Stimulated activated CD4-positive, alpha-beta T cell treated with anti-CD3 and anti-CD28 coated beads, TNF-alpha, amount 100 ng/mL, for 1 hour (primary cell): ENCODE measurements at regions not wholly inside any gene's neighbourhood (a gene's known extent, or its start where the extent isn't known, plus 50 kb on each side); places are given as distances from the start of the nearest gene placed in this dataset.

ENCODE experiments used
- DNase-seq, 3 donors: peaks; one replicate each; pipeline ENCODE4 v3.0.0-alpha.2; 2020; ENCODE audit warnings: low read depth in 3 of 3, low spot score in 1 of 3

DNA sequence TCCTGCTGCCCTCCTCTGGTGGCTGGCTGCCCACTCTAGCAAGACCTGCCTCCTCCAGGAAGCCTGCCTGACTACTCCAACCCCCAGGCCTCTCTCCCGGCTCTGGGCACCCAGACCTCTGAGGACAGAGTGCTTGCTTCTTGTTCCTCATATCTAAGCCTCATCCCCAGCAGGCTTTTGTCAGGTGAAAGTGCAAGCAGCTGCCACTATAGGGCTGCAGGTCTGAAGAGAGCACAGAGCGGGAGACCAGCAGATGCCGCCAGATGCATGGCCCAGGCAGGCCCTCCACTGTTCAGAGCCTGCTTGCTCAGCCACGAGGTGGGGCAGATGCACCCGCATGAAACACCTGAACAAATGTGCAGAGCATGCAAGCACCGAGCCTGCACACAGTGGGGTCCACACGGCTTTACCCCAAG lies 73.0 kb downstream of the SERPINA3 start:
- no peak for DNase-seq

DNA sequence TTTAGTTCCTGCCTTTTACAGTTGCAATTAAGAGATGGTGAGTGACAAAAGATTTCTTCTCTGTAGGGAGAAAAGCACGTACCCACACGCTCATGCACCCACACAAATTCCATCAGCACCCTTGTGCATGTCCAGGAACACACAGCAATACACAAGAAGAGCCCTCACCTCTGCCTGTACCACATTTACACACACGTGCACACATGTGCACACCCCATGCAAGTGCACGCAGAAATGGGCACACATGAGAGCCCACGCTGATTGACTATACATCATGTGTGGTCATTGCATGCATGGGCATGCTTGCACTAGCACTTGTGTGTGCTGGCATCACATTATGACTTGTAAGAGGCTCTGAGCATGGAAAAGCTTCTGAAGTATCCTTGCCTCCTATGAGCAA lies 70.5 kb downstream of the SERPINA3 start:
- no peak for DNase-seq

DNA sequence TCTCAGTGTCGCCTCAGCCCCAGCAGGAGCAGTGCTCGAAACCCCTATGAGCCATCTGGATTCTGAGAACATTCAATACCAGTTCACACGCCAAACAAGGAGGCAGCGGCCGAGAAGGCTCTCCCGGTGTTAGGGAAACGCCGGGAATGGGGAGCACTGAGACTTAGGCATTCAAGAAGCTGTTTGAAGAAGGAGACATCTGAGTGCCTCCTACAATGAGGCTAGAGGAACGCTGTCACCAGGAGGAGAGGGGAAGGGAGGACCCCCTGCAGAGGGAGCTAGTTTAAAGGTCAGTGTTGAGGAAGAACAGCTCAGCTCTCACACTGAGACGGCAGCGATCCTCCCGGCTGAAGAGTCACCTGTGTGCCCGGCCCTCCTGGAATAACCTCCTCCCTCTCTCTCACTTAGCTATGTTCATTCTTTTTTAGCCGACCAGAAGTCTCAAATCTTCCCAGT lies 69.9 kb downstream of the SERPINA3 start:
- no peak for DNase-seq

DNA sequence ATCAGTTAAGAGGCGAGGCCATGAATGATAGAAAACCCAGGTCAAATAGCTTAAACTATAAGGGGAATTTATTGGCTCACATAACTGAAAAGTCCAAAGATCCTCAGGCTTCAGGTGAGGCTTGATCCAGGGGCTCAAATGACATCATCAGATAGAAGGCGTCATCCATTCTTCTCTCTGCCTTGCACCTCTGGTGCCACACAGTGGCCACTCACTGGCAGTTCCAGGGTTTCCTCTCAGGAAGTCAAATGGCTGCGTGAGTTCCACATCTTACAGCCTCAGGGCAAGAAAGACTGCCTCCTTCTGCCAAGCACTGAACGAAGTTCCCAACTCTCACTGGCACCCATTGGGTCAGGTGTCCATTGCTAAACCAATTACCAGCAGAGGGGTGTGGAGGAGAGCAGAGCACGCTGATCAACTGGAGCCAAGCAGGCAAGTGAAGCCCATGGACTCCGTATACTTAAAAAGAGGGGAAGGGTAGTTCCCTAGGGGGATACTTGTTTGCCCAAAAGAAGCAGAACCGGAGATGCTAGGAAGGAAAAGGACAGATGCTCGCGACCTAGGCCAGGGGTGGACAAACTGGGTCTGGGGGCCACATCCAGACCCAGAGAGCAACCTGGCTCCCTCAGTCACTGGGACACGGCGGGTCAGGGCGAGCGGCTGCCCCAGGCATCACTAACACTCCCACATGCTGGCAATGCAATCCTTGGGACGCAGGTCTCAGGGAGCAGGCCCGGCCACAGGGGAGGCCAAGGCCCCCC lies 69.3 kb downstream of the SERPINA3 start:
- DNase-seq: no peak

DNA sequence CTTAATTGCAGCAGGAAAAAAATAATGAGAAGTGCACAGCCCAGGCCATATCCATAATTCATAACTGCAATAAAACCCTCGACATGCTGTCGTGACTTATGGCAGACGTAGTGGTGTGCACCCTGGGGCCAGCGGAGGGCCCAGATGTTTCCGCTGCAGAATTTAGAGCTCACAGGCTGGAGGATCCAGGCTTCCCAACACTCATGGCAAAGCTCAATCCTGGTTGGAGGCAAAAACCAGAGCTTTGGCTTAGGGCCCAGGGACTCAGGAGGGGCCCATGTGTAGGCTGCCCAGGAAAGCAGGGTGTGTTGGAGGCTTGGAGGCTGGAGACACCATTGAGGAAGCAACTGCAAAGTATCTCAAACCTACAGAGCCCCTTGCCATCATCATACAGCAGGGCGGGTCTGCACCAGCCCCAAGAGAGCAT lies 68.7 kb downstream of the SERPINA3 start:
- no peak for DNase-seq

DNA sequence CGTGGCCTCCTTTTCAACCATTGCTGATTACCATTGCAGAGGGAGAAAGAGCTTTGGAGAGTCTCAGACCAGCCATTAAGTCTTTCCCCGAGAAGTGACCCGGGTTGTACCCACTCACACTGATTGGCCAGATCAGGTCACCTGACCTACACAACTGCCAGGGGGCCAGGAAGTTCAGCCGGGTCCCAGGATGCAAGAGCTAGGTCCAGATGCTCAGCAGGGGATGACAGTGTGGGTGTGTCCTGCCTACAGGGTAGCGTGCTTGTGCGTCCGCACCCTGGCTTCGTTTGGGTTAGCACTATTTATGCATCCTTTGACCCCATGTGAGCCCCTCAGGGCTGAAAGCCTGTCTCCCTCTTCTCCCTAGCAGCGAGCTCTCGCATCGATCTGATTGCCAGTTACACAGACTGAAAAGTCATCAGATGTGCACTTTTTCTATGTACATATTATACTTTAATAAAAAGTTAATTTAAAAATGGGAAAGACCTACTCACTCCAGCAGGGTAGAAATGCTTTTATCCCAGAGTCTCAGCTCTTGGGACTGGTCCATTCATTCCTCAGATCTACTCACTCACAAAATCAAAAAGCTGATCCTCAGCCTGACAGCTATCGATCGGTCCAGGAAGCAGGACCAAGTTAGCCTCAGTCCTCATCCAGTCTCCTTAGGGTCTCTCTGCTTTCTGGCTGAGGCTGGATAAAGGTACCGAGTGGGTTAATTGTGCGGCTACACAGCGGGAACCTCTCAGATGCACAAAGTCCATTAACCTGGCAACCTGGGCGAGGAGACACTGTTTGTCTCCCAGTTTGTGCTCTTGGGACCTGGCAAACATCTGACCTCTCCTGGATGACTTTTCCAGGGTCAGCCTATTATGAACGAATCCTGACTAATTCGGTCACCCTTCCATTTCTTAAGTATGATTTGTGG lies 68.0 kb downstream of the SERPINA3 start:
- no peak for DNase-seq

DNA sequence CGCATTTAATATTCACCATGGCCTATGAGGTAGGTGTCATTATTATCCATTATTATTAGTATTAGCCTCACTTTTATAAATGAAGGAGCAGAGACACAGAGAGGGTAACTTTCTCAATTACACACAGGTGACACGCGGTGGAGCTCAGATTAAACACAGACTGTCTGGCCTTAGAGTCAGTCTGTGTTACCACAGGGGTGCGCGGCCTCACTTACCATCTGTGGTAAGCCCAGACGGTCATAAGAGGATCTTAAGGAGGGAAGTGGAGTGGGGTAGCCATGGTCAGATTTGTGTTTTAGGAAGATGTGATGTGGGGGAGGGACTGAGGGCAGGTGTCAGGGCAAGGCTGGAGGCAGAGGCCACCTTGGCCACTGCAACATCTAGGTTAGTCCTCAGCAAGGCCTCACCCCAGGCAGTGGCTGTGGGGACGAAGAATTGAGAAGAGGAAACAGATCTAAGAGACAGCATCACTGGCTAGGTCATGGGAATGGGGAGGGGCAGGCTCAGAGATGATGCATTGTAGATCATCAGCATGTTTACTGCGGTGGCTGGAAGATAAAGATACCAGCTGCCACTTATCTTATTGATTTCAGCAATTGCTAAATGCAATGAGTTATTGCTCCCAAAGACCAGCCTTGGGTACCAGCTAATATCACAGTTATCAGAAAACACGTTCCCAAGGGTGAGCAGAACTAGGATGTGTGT lies 67.1 kb downstream of the SERPINA3 start:
- no peak for DNase-seq

DNA sequence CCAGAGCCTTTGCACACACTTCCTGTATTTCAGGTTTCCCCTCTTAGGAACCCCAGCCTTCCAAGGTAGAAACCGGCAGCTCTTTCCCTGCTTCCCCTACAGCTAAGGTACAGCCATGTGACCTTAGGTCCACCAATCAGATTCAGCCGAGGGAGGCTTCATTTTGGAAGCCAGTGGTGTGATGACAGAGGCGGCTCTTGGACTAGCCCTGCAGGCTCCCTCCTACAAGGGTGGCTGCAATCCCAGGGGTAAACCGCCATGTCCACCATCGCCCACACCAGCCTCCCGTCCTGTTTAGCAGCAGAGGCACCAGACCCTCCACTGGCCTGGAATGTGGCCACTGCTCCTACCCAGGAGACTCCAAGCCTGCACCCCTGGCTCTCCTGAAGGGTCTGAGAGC lies 65.6 kb downstream of the SERPINA3 start:
- no peak for DNase-seq

DNA sequence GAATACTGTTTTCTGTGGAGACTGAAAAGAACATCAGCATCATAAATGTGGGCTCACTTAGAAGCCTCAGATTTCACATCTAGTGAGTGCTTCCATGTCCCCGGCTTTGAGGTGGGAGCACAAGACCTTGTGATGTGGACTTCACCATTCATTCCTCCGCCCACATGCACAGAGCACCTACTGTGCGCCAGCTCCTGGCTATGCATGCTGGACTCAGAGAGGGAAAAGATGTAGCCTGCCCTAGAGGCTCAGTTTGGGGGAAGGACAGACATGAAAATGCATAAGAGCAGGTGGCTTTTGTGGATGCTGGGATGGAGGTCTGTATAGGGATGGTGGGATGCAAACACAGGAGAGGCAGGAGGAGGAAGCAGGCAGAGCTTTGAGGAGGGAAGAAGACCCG lies 65.0 kb downstream of the SERPINA3 start:
- no peak for DNase-seq

DNA sequence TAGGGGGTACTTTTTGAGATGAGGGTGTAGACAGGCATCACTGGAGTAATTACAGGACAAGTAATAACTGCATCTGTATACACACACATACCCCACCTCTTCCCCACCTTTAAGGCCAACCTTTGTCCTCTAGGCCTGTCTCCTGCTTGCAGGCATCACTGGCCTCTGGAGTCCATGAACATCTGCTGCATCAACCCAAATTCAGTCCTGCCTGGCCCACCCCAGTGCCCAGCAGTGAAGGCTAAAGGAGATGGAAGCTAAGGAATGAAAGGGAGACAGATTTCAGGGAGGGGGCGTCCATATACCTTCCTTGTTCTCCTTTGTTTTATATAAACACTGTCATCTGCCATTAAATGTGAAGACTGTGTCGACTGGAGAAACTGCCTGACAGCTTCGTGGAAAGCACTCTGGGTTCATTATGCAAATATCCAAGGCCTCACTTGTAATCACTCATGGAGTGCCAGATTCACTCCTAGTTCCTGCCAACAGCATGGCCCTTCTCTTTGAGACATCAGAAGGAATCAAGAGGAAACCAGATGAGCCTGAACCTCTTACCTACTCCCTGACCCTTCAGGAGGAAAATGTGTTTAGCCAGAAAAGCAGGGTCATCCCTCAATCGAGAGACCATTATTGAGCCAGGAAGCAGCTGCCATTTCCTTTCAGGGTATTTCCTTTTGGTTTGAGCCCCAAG lies 64.4 kb downstream of the SERPINA3 start:
- no peak for DNase-seq

DNA sequence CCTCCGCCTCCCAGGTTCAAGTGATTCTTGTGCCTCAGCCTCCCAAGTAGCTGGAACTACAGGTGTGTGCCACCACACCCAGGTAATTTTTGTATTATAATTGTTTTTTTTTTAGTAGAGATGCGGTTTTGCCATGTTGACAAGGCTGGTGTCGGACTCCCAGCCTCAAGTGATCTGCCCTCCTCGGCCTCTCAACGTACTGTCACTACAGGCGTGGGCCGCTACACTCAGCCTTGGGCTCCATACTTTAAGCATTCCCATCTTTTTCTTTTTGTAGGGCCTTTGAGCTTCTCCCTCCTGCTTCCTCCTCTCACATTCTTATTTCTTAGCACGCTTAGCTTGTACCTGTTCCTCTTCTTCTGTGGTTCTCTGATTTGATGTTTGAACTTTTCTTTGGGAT lies 62.8 kb downstream of the SERPINA3 start:
- DNase-seq: no peak

DNA sequence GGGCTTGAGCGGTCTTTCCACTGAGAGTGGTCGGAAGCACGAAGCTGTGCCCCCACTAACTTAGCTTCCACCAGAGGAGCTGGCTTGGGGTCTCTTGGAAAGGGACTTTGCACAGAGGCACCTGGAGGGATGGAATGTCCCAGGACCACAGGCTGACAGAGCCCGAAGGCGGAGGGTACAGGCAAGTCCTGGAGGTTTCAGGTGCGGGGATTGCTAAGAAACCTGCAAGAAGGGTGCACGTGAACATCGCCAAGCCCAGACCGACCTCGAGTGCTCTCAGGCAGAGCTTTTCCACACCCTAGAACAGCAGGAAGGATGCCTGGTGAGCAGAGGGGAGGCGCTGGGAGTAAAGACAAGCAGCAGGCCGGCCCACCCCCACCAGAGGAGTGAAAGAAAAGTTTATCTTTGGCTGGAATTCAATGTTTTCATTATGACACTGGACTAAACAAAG lies 61.6 kb downstream of the SERPINA3 start:
- DNase-seq: no peak
